HCT116 (cell line): ENCODE measurements at regions not wholly inside any gene's neighbourhood (a gene's known extent, or its start where the extent isn't known, plus 50 kb on each side); places are given as distances from the start of the nearest gene placed in this dataset.

Experiments used
- ATAC-seq: fragments of 200-7000 bp; cut with Tn5 transposase; 2 replicates; pipeline ENCODE4 v1.9.1; 2020; ENCODE audit warnings: mild to moderate bottlenecking, moderate library complexity
- BruUV-seq: library from RNA; stranded (reverse); fragments of 400-500 nt; replicated peaks from 2 replicates; lab custom pipeline; 2021; lab: Mats Ljungman, UMichigan
- CTCF ChIA-PET: fragments of 300-600 bp; sonication (Branson Sonifier 250); formaldehyde crosslinking; loops from one replicate; lab custom pipeline; 2021; ENCODE audit warnings: antibody characterized with exemption; lab: Charles Lee
- POLR2A ChIA-PET: fragments of 300-600, 350-600 bp; sonication (Branson Sonifier 250); formaldehyde crosslinking; loops from one replicate; lab custom pipeline; 2021; ENCODE audit warnings: antibody characterized with exemption; lab: Charles Lee
- RAD21 ChIA-PET, 2 experiments: fragments of 300-600 bp; sonication (Branson Sonifier 250); formaldehyde crosslinking; loops; one replicate each; lab custom pipeline; 2023; ENCODE audit warnings: low total read pairs in 2 of 2; ENCODE audit not compliant: uncharacterized antibody in 2 of 2, unreplicated experiment in 2 of 2, low non-redundant PET in 1 of 2; lab: Charles Lee
- DNase-seq: peaks from one replicate; pipeline ENCODE4 v3.0.0-alpha.2; 2010; ENCODE audit warnings: low read depth, low spot score
- H2AFZ ChIP-seq: fragments of 200-600 bp; shearing (Covaris generic), sonication (generic); 2 replicates; pipeline ENCODE4 v1.6.1; 2017; ENCODE audit warnings: low read depth, mixed run types, mixed read lengths, antibody characterized with exemption, low read length; ENCODE audit not compliant: poor library complexity, severe bottlenecking
- H3K27ac ChIP-seq: 2 replicates; pipeline ENCODE4 v1.5.1; 2012; ENCODE audit warnings: low read depth, low read length
- H3K27me3 ChIP-seq: fragments of 200-600 bp; sonication (generic); 2 replicates; pipeline ENCODE4 v1.6.1; 2016; ENCODE audit warnings: mixed run types, low read length, mixed read lengths; ENCODE audit not compliant: insufficient read depth
- H3K36me3 ChIP-seq, 2 experiments: fragments of 200-500 bp in 1 of 2; fragments of 200-600 bp in 1 of 2; sonication (Bioruptor generic) in 1 of 2; sonication (generic) in 1 of 2; 2 replicates each; pipeline versions ENCODE4 v1.5.1 to v1.6.1; 2014 to 2016; ENCODE audit warnings: low read length in 2 of 2, inconsistent platforms in 1 of 2, mixed read lengths in 1 of 2, mixed run types in 1 of 2; ENCODE audit not compliant: insufficient read depth in 2 of 2, control insufficient read depth in 1 of 2
- H3K4me1 ChIP-seq, 2 experiments: fragments of 200-600 bp in 1 of 2; sonication (generic) in 1 of 2; 2 replicates each; pipeline versions ENCODE4 v1.5.1 to v1.6.1; 2012 to 2017; ENCODE audit warnings: low read length in 2 of 2, inconsistent platforms in 1 of 2, mild to moderate bottlenecking in 1 of 2, mixed read lengths in 1 of 2, mixed run types in 1 of 2, moderate library complexity in 1 of 2; ENCODE audit not compliant: insufficient read depth in 2 of 2, control insufficient read depth in 1 of 2
- H3K4me2 ChIP-seq: fragments of 200-600 bp; sonication (generic); 2 replicates; pipeline ENCODE4 v1.6.1; 2017; ENCODE audit warnings: mixed run types, low read length, mixed read lengths
- H3K4me3 ChIP-seq, 2 experiments: fragments of 200-600 bp in 1 of 2; sonication (generic) in 1 of 2; replicated peaks in 1 of 2; 2 replicates each; pipeline ENCODE4 v1.5.1; 2011 to 2016; ENCODE audit warnings: low read length in 2 of 2, control low read depth in 1 of 2, low read depth in 1 of 2, mild to moderate bottlenecking in 1 of 2, mixed read lengths in 1 of 2, mixed run types in 1 of 2
- H3K79me2 ChIP-seq: fragments of 200-600 bp; sonication (generic); 2 replicates; pipeline ENCODE4 v1.6.1; 2017; ENCODE audit warnings: mild to moderate bottlenecking, mixed run types, low read length, moderate library complexity, mixed read lengths; ENCODE audit not compliant: insufficient read depth
- H3K9ac ChIP-seq: fragments of 200-600 bp; sonication (generic); 2 replicates; pipeline ENCODE4 v1.6.1; 2016; ENCODE audit warnings: low read length, mixed read lengths
- H3K9me2 ChIP-seq: fragments of 200-600 bp; sonication (generic), shearing (Covaris generic); 2 replicates; pipeline ENCODE4 v1.6.1; 2017; ENCODE audit warnings: mixed run types, mild to moderate bottlenecking, moderate library complexity; ENCODE audit not compliant: insufficient read depth
- H3K9me3 ChIP-seq, 2 experiments: fragments of 200-500 bp in 1 of 2; fragments of 200-600 bp in 1 of 2; sonication (Bioruptor generic) in 1 of 2; sonication (generic) in 1 of 2; 2 replicates each; pipeline ENCODE4 v1.6.1; 2014 to 2017; ENCODE audit warnings: low read length in 2 of 2, mixed read lengths in 2 of 2, inconsistent platforms in 1 of 2, low read depth in 1 of 2, mild to moderate bottlenecking in 1 of 2, mixed run types in 1 of 2, moderate library complexity in 1 of 2; ENCODE audit not compliant: control insufficient read depth in 1 of 2, insufficient read depth in 1 of 2
- H4K20me1 ChIP-seq: fragments of 200-600 bp; sonication (generic), shearing (Covaris generic); 2 replicates; pipeline ENCODE4 v1.6.1; 2017; ENCODE audit warnings: mixed run types, mild to moderate bottlenecking, moderate library complexity; ENCODE audit not compliant: insufficient read depth
- ATF3 ChIP-seq: IDR thresholded peaks from 2 replicates; pipeline ENCODE4 v1.6.1; 2012
- CBX3 ChIP-seq: IDR thresholded peaks from 2 replicates; pipeline ENCODE4 v1.6.1; 2012; ENCODE audit warnings: low read depth
- EGR1 ChIP-seq: IDR thresholded peaks from 2 replicates; pipeline ENCODE4 v1.6.1; 2012; ENCODE audit warnings: low read depth
- EZH2 ChIP-seq: fragments of 200-600 bp; sonication (generic); IDR thresholded peaks from 2 replicates; pipeline ENCODE4 v1.6.1; 2017; ENCODE audit warnings: antibody characterized with exemption, mixed run types
- POLR2AphosphoS5 ChIP-seq: IDR thresholded peaks from 2 replicates; pipeline ENCODE4 v1.6.1; 2011; ENCODE audit warnings: mild to moderate bottlenecking, low read depth, low read length, moderate library complexity
- RAD21 ChIP-seq: IDR thresholded peaks from 2 replicates; pipeline ENCODE4 v1.6.1; 2012; ENCODE audit warnings: low read depth, mild to moderate bottlenecking
- REST ChIP-seq: IDR thresholded peaks from 2 replicates; pipeline ENCODE4 v1.6.1; 2012; ENCODE audit warnings: low read depth
- SRF ChIP-seq: IDR thresholded peaks from 2 replicates; pipeline ENCODE4 v1.6.1; 2012; ENCODE audit warnings: low read depth
- YY1 ChIP-seq: IDR thresholded peaks from 2 replicates; pipeline ENCODE4 v1.6.1; 2011; ENCODE audit warnings: low read length, low read depth, moderate library complexity, mild to moderate bottlenecking; ENCODE audit not compliant: insufficient replicate concordance; ENCODE audit errors: extremely low read depth
- ZNF274 ChIP-seq: fragments of 200-500 bp; sonication (Bioruptor generic); IDR thresholded peaks from 2 replicates; pipeline ENCODE4 v1.6.1; 2014; ENCODE audit warnings: mild to moderate bottlenecking, low read depth, low read length, inconsistent platforms
- intact Hi-C: fragments of 100-400 bp; cut with micrococcal nuclease; formaldehyde crosslinking; loops from 2 replicates; pipeline ENCODE4 v1.10.0; 2022
- TF ChIP-seq, protein P1 (sequence below): IDR thresholded peaks from 2 replicates; pipeline ENCODE4 v1.6.1; 2011; ENCODE audit warnings: mild to moderate bottlenecking, low read length, moderate library complexity; ENCODE audit not compliant: insufficient replicate concordance; ENCODE audit errors: extremely low read depth
- TF ChIP-seq, protein P2 (sequence below): IDR thresholded peaks from 2 replicates; pipeline ENCODE4 v1.6.1; 2012

DNA sequence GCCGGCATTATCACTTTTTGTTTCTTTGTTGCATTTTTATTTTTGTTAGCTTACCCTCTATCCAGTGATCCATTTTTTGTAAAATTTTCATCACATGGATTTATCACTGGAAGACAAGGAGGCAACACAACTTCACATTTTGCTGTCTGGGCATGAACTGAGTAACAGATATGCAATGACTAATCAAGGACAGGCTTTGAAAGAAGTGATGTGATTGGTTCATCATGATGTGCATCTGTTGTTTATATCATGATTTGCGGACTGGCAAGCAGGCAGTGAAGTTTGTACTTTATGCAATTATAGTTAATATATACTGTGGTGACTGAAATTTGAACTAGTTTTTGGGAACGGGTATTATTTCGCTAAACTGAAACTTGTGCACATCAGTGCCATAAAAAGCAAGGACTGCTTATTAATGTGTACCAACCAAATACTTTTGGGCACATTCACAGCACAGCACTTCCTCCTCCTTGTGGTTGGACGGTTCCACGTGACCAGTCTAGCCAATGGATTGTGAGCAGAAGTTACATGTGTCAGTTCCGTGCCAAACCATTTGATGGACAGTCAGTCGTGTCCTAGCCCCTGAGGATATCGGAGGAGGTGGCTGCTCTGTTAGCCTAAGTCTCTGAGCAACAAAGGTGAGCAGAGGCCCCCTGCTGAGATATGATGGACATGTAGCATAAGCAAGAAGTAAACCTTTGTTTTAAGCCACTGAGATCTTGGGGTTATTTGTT, 201.4 kb upstream of the SIX2 start:
- H3K9ac ChIP-seq: no peak overlapping the region
- no peaks in the 10 kb centered on the region for H3K9me3 ChIP-seq
- H3K36me3 ChIP-seq: no peaks in the 10 kb centered on the region
- H4K20me1 ChIP-seq: no peaks in the 10 kb centered on the region
- no peak overlapping the region for H2AFZ ChIP-seq
- no peak overlapping the region for H3K4me3 ChIP-seq
- no peaks in the 10 kb centered on the region for H3K9me2 ChIP-seq
- RAD21 ChIA-PET: no interaction called here
- BruUV-seq: no TSS peak
- intact Hi-C loops: no loop called here
- H3K4me2 ChIP-seq: no peak overlapping the region
- H3K27ac ChIP-seq: no peak overlapping the region
- DNase-seq: no peak
- TF ChIP-seq ZNF274 (no peak), EZH2 (no peak), POLR2AphosphoS5 (no peak), REST (no peak), RAD21 (no peak), ATF3 (no peak), EGR1 (no peak), SRF (no peak), CBX3 (no peak), YY1 (no peak)
- TF ChIP-seq, protein P1, sequence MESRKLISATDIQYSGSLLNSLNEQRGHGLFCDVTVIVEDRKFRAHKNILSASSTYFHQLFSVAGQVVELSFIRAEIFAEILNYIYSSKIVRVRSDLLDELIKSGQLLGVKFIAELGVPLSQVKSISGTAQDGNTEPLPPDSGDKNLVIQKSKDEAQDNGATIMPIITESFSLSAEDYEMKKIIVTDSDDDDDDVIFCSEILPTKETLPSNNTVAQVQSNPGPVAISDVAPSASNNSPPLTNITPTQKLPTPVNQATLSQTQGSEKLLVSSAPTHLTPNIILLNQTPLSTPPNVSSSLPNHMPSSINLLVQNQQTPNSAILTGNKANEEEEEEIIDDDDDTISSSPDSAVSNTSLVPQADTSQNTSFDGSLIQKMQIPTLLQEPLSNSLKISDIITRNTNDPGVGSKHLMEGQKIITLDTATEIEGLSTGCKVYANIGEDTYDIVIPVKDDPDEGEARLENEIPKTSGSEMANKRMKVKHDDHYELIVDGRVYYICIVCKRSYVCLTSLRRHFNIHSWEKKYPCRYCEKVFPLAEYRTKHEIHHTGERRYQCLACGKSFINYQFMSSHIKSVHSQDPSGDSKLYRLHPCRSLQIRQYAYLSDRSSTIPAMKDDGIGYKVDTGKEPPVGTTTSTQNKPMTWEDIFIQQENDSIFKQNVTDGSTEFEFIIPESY: no peak
- TF ChIP-seq, protein P2, sequence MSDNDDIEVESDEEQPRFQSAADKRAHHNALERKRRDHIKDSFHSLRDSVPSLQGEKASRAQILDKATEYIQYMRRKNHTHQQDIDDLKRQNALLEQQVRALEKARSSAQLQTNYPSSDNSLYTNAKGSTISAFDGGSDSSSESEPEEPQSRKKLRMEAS: no peak
- ATAC-seq: peak; percentile 40; the same call in 1 of the 2 replicates
- no peaks in the 10 kb centered on the region for H3K27me3 ChIP-seq
- no peaks in the 10 kb centered on the region for H3K79me2 ChIP-seq
- CTCF ChIA-PET: no interaction called here
- POLR2A ChIA-PET: no interaction called here
- H3K4me1 ChIP-seq: no peaks in the 10 kb centered on the region
